B cell (primary cell): ENCODE measurements at regions not wholly inside any gene's neighbourhood (a gene's known extent, or its start where the extent isn't known, plus 50 kb on each side); places are given as distances from the start of the nearest gene placed in this dataset.

Experiments used
- CTCF ChIP-seq: fragments of 200-600 bp; IDR thresholded peaks from one replicate; pipeline ENCODE4 v1.8.0; 2022; ENCODE audit warnings: antibody characterized with exemption, mild to moderate bottlenecking
- EZH2 ChIP-seq: IDR thresholded peaks from 2 replicates; pipeline ENCODE4 v1.6.1; 2012; ENCODE audit warnings: borderline replicate concordance, low read depth, mild to moderate bottlenecking, moderate library complexity, low read length; ENCODE audit not compliant: insufficient read depth, poor library complexity, severe bottlenecking

DNA sequence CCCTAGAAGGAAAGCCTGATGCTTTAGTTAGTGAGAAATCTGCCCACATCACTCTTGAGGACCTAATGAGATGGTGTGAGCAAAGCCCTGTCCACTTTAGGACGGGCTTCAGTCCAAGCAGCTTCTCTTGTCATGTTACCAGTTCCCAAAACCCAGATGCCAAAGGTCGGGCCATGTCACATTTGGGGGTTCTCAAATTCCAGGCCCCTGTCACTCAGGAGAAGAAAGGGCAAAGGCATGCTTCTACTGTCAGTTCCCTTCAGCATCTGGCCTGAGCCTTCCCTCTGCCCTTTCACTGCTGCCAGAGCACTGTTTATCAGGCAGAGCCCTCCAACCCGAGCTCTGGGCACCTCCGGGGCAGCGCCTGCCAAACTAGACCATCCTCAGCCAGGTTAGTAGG, 556.0 kb downstream of the BNC2 start:
- TF ChIP-seq CTCF (no peak), EZH2 (no peak)
